ENCODE measurements at regions not wholly inside any gene's neighbourhood (a gene's known extent, or its start where the extent isn't known, plus 50 kb on each side); places are given as distances from the start of the nearest gene placed in this dataset.

DNA sequence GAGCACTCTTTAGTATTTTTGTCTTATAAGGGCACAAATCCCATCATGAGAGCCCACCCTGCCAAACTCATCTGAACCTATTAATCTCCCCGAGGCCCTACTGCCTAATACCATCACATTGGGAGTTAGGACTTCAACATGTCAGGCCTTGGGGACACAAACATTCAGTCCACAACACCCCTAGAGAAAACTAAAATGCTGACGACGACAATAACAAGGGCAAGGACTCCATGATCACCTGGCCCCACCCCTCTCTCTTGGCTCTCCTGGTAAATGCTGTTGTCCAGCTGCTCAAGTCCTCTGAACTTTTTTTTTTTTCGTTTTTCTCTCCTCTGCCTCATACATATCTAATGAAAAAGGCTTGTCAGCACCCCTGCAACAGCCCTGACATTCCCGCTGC lies 118.8 kb upstream of the MKI67 start:
- DNase-seq, result no peak
- Histone ChIP-seq H3K9me3 (no peaks in the 10 kb centered on the region), H3K27ac (no peak overlapping the region), H3K27me3 (no peaks in the 10 kb centered on the region), H3K36me3 (no peaks in the 10 kb centered on the region), H3K4me3 (no peak overlapping the region), H3K4me1 (no peaks in the 10 kb centered on the region)
- intact Hi-C loops (cut with DNase I), result no loop called here
- WGBS, 2 donors, result 68 to 79% methylated on average over 5 of the region's 5 CpGs
- TF ChIP-seq, protein P1, sequence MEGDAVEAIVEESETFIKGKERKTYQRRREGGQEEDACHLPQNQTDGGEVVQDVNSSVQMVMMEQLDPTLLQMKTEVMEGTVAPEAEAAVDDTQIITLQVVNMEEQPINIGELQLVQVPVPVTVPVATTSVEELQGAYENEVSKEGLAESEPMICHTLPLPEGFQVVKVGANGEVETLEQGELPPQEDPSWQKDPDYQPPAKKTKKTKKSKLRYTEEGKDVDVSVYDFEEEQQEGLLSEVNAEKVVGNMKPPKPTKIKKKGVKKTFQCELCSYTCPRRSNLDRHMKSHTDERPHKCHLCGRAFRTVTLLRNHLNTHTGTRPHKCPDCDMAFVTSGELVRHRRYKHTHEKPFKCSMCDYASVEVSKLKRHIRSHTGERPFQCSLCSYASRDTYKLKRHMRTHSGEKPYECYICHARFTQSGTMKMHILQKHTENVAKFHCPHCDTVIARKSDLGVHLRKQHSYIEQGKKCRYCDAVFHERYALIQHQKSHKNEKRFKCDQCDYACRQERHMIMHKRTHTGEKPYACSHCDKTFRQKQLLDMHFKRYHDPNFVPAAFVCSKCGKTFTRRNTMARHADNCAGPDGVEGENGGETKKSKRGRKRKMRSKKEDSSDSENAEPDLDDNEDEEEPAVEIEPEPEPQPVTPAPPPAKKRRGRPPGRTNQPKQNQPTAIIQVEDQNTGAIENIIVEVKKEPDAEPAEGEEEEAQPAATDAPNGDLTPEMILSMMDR (IDR thresholded peaks at IDR 0.05), result no peak
- TF ChIP-seq EP300 (IDR thresholded peaks at IDR 0.05) (no peak), POLR2A (IDR thresholded peaks at IDR 0.05) (no peak)

DNA sequence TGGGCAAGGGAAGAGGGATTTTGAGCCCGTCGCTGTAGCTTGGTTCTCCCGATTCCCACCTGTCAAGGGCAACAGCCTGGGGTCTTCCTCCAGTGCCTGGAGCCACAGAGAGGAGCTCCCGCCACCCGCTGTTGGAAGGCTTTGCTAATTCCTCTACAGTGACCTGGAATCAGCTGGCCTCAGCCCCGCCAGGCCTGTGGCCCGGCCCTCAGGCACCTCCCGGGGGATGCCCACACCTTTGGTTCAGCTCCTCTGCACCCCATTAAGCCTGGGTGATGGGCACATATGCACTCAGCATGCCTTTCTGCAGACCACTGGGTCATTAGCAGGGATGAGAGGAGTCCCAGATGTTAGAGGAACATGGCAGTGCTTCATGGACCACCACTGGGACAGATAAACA lies 121.4 kb upstream of the MKI67 start:
- Histone ChIP-seq H3K27me3 (no peaks in the 10 kb centered on the region), H3K27ac (no peak overlapping the region), H3K4me3 (no peak overlapping the region), H3K9me3 (no peaks in the 10 kb centered on the region), H3K4me1 (no peaks in the 10 kb centered on the region), H3K36me3 (no peaks in the 10 kb centered on the region)
- TF ChIP-seq POLR2A (IDR thresholded peaks at IDR 0.05) (no peak), EP300 (IDR thresholded peaks at IDR 0.05) (no peak), POLR2AphosphoS5 (IDR thresholded peaks at IDR 0.05) (no peak)
- TF ChIP-seq, protein P1 (IDR thresholded peaks at IDR 0.05), result no peak
- intact Hi-C loops (cut with DNase I), result no loop called here
- DNase-seq, result no peak
- 91 to 93% methylated on average over 8 of the region's 8 CpGs for WGBS, 2 donors

DNA sequence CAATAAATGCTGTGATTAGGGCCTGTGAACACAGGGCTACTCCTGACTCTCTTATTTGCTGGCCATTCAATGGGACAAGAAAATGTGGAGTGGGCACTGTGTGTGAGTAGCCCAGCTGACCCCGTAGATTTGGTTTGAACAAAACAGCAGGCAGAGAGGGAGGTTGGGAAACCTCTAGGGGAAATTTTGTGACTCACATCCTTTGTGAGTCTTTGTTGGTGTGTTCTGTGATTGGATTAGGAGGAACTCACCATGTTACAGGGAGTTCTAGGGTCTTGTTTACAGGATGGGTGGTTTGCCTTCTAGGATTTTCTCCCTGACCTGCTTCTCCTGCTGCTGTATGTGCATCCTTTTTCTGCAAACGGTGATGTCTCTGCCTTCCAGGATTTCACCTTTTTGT lies 128.3 kb upstream of the MKI67 start:
- 64 to 71% methylated on average over 2 of the region's 2 CpGs for WGBS, 2 donors
- H3K27me3 ChIP-seq, result peaks cover 0 to 3% (median 0%) of the 10 kb centered on the region in 3 donors
- no peaks in the 10 kb centered on the region for H3K36me3 ChIP-seq
- H3K4me3 ChIP-seq, result no peak overlapping the region
- H3K4me1 ChIP-seq, result no peaks in the 10 kb centered on the region
- intact Hi-C loops (cut with DNase I), result no loop called here
- TF ChIP-seq POLR2AphosphoS5 (IDR thresholded peaks at IDR 0.05), result no peak
- no peak for TF ChIP-seq EP300 (IDR thresholded peaks at IDR 0.05)
- TF ChIP-seq, protein P1 (IDR thresholded peaks at IDR 0.05), result no peak
- no peak for TF ChIP-seq POLR2A (IDR thresholded peaks at IDR 0.05)
- no peak for DNase-seq
- H3K27ac ChIP-seq, result no peak overlapping the region
- no peaks in the 10 kb centered on the region for H3K9me3 ChIP-seq

DNA sequence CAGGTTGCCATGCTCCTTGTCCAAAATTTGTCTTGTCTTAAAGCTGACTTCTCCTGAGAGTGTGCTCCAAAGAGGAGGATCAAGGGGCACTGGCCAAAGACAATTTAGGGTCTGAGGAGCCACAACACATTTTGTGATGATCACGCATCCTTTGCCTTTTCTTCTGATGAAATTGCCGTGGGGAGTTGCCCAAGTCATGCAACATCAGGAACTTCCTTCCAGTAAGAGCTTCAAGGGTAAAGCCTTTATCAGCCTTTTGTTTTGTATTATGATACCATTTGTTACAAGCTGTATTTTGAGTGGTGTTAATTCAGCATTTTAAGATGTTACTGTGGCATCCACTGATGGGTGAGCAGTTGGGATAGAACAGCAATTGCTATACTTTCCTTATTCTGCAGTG lies 131.2 kb upstream of the MKI67 start:
- Histone ChIP-seq H3K27ac (no peak overlapping the region), H3K4me1 (no peaks in the 10 kb centered on the region), H3K9me3 (no peaks in the 10 kb centered on the region), H3K36me3 (no peaks in the 10 kb centered on the region), H3K27me3 (peaks cover 0 to 4% (median 0%) of the 10 kb centered on the region in 3 donors), H3K4me3 (no peak overlapping the region)
- DNase-seq, result no peak
- TF ChIP-seq POLR2AphosphoS5 (IDR thresholded peaks at IDR 0.05) (no peak), EP300 (IDR thresholded peaks at IDR 0.05) (no peak), POLR2A (IDR thresholded peaks at IDR 0.05) (no peak)
- TF ChIP-seq, protein P1 (IDR thresholded peaks at IDR 0.05), result no peak
- 86 to 91% methylated on average over 2 of the region's 2 CpGs for WGBS, 2 donors
- intact Hi-C loops (cut with DNase I), result no loop called here

DNA sequence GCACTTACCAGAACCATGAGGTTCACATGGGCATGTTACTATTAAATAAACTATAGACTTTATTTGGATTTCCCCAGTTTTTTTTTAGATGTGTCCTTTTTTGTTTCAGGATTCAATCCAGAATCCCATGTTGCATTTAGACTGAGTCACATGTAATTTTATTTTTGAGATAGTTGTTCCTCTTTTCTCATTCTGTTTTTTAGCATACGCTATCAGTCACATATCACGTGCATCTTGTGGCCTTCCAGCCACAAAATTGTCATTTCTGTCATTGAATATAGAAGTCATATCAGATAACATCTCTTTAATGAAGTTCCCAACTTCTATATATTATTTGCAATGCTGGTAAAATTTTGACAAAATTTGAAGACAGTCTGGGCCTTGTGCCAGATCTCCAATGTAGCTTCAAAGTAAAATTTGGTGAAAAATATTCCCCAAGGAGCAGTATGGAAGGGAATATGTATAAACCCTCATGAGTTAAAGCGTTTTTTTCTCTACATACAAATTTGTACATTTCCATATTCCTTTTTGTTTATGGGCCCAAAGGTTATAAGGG lies 132.3 kb upstream of the MKI67 start:
- intact Hi-C loops (cut with DNase I), result no loop called here
- Histone ChIP-seq H3K9me3 (no peaks in the 10 kb centered on the region), H3K27ac (no peak overlapping the region), H3K36me3 (no peaks in the 10 kb centered on the region), H3K27me3 (peaks cover 0 to 12% (median 0%) of the 10 kb centered on the region in 3 donors), H3K4me1 (no peaks in the 10 kb centered on the region), H3K4me3 (no peak overlapping the region)
- TF ChIP-seq, protein P1 (IDR thresholded peaks at IDR 0.05), result no peak
- TF ChIP-seq POLR2AphosphoS5 (IDR thresholded peaks at IDR 0.05) (no peak), EP300 (IDR thresholded peaks at IDR 0.05) (no peak), POLR2A (IDR thresholded peaks at IDR 0.05) (no peak)
- DNase-seq, result no peak
- 65 to 77% methylated on average over 3 of the region's 3 CpGs for WGBS, 2 donors

Measured in sigmoid colon (tissue), 6 donors.